Lower leg skin (tissue), 4 donors: ENCODE measurements at regions not wholly inside any gene's neighbourhood (a gene's known extent, or its start where the extent isn't known, plus 50 kb on each side); places are given as distances from the start of the nearest gene placed in this dataset.

Experiments
- DNase-seq, 2 donors: peaks; one replicate each; pipeline ENCODE4 v3.0.0-alpha.2; 2019; ENCODE audit warnings: low spot score in 2 of 2
- H3K4me3 ChIP-seq: fragments of 200-600 bp; sonication (generic); 2 replicates; pipeline ENCODE4 v1.5.1; 2017; ENCODE audit warnings: mild to moderate bottlenecking, low read depth; ENCODE audit not compliant: poor library complexity, severe bottlenecking
- POLR2A ChIP-seq, 2 donors: fragments of 450-650 bp; IDR thresholded peaks; one replicate each; pipeline ENCODE4 v1.6.1; 2016 to 2017; ENCODE audit warnings: antibody characterized with exemption in 2 of 2, mild to moderate bottlenecking in 1 of 2, moderate library complexity in 1 of 2
- WGBS, 2 donors: methylation state at CpG; one replicate each; pipeline ENCODE4 v1.1.5; 2018; 5-methylcytosine and 5-hydroxymethylcytosine counted together
- intact Hi-C: fragments of 100-400 bp; cut with DNase I; formaldehyde crosslinking; loops from one replicate; pipeline ENCODE4 v1.15.0; 2023; ENCODE audit warnings: low total_unique reads
- TF ChIP-seq, protein P1 (sequence below), 3 donors: fragments of 450-650 bp; IDR thresholded peaks; one replicate each; pipeline ENCODE4 v1.5.1; 2016; ENCODE audit warnings: antibody characterized with exemption in 3 of 3, mild to moderate bottlenecking in 3 of 3, moderate library complexity in 2 of 3

DNA sequence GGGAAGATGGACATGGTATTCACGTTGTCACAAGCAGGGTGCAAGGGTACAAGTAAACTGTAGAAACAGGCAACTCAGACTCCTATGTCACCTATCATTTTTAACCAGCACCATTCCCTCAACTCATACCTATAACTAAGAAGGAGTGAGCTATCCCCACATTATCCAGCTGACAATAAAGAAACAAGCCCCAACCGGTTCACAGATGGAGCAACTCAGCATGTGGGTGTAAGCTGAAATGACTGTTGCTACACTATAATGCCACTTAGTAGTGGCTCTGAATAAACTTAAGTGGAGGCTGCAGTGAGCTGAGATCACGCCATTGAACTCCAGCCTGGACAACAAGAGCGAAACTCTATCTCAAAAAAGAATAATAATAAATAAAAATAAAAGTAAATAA is 829.5 kb upstream of the MDGA2 start:
- intact Hi-C loops, result no loop called here
- TF ChIP-seq POLR2A (IDR thresholded peaks at IDR 0.05), result no peak
- TF ChIP-seq, protein P1, sequence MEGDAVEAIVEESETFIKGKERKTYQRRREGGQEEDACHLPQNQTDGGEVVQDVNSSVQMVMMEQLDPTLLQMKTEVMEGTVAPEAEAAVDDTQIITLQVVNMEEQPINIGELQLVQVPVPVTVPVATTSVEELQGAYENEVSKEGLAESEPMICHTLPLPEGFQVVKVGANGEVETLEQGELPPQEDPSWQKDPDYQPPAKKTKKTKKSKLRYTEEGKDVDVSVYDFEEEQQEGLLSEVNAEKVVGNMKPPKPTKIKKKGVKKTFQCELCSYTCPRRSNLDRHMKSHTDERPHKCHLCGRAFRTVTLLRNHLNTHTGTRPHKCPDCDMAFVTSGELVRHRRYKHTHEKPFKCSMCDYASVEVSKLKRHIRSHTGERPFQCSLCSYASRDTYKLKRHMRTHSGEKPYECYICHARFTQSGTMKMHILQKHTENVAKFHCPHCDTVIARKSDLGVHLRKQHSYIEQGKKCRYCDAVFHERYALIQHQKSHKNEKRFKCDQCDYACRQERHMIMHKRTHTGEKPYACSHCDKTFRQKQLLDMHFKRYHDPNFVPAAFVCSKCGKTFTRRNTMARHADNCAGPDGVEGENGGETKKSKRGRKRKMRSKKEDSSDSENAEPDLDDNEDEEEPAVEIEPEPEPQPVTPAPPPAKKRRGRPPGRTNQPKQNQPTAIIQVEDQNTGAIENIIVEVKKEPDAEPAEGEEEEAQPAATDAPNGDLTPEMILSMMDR (IDR thresholded peaks at IDR 0.05), result no peak

GRCh38 chr14:48490756-48491155 is 815.4 kb upstream of the MDGA2 start:
- TF ChIP-seq POLR2A (IDR thresholded peaks at IDR 0.05), result no peak
- TF ChIP-seq, protein P1 (IDR thresholded peaks at IDR 0.05), result no peak
- WGBS, 2 donors, result 89 to 91% methylated on average over 4 of the region's 4 CpGs
- H3K4me3 ChIP-seq, result no peak overlapping the region
- DNase-seq, result no peak
- intact Hi-C loops, result no loop called here

More for the DNA sequence above, 829.5 kb upstream of the MDGA2 start:
- 78% methylated on average over 4 of the region's 4 CpGs for WGBS, 2 donors
- no peak for DNase-seq
- no peak overlapping the region for H3K4me3 ChIP-seq

GRCh38 chr14:48473944-48474343 is 798.5 kb upstream of the MDGA2 start:
- no peak overlapping the region for H3K4me3 ChIP-seq
- intact Hi-C loops, result no loop called here
- no peak for DNase-seq
- 82 to 88% methylated on average over 1 of the region's 1 CpG for WGBS, 2 donors
- TF ChIP-seq, protein P1 (IDR thresholded peaks at IDR 0.05), result no peak
- no peak for TF ChIP-seq POLR2A (IDR thresholded peaks at IDR 0.05)

- no peak overlapping the region for H3K4me3 ChIP-seq
- no peak for DNase-seq
- no peak for TF ChIP-seq POLR2A (IDR thresholded peaks at IDR 0.05)
- TF ChIP-seq, protein P1 (IDR thresholded peaks at IDR 0.05), result no peak
- intact Hi-C loops, result no loop called here
Observed at GRCh38 chr14:48456051-48456450, 780.6 kb upstream of the MDGA2 start.

DNA sequence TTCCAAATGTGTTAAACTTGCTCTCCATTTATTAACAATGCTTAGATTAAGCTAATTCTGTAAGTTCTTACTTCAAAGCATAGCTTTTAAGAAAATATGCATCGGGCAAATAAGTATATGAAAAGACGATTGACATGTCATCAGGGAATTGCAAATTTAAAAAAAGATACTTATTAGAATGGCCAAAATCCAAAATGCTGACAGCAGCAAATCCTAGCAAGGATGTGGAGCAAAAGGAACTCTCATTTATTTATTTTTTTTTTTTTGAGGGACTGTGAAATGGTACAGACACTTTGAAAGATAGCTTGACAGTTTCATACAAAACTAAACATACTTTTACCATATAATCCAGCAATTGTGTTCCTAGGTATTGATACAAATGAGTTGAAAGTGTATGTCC is 779.5 kb upstream of the MDGA2 start:
- intact Hi-C loops, result no loop called here
- H3K4me3 ChIP-seq, result no peak overlapping the region
- no peak for DNase-seq
- 80 to 87% methylated on average over 2 of the region's 2 CpGs for WGBS, 2 donors
- no peak for TF ChIP-seq POLR2A (IDR thresholded peaks at IDR 0.05)
- TF ChIP-seq, protein P1 (IDR thresholded peaks at IDR 0.05), result no peak

GRCh38 chr14:48452437-48452995 is 777.1 kb upstream of the MDGA2 start:
- TF ChIP-seq POLR2A (IDR thresholded peaks at IDR 0.05), result no peak
- TF ChIP-seq, protein P1 (IDR thresholded peaks at IDR 0.05), result no peak
- intact Hi-C loops, result no loop called here
- no peak for DNase-seq
- H3K4me3 ChIP-seq, result no peak overlapping the region
- 74 to 83% methylated on average over 2 of the region's 2 CpGs for WGBS, 2 donors
